ENCODE measurements at regions not wholly inside any gene's neighbourhood (a gene's known extent, or its start where the extent isn't known, plus 50 kb on each side); places are given as distances from the start of the nearest gene placed in this dataset.

DNA sequence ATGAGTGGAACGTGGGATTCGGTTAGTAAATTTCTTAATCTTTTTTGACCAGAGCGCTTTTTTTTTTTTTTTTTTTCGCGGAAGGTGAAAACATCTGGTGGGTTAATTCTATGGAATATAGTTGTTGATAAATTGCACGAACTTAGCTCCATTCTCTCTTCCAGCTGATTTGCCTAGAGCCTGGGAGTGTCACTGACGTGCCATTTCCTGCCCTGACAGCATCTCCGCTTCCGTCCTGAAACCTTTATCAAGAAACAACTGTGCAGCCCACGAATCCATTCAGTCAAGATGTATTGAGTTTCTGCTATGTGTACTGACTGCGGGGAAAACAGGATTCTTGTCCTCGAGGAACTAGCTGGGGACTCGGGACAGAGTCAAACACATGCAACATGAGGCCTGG, 59.5 kb upstream of the TGM3 start:
- H4K91ac ChIP-seq (ENCODE audit: low read depth, low read length, poor library complexity) = no peak overlapping the region
- WGBS, 2 donors (ENCODE audit: extremely low coverage in 2 of 2, insufficient read length in 2 of 2, insufficient replicate concordance in 1 of 2) = no CpG with 5 or more reads among the region's 13 CpGs
- no peak overlapping the region for H2BK5ac ChIP-seq (ENCODE audit: low read length)
- H3K9me3 ChIP-seq (replicated peaks in 1 of 2; ENCODE audit: control insufficient read depth in 2 of 2, insufficient read depth in 1 of 2, low read depth in 1 of 2, low read length in 2 of 2) = no peaks in the 10 kb centered on the region
- no peak overlapping the region for H4K8ac ChIP-seq (ENCODE audit: low read depth, low read length)
- H3K4ac ChIP-seq (ENCODE audit: low read length) = no peak overlapping the region
- H3K4me1 ChIP-seq (ENCODE audit: control insufficient read depth in 2 of 2, insufficient read depth in 1 of 2, low read depth in 1 of 2, low read length in 2 of 2) = peaks cover 12 to 33% of the 10 kb centered on the region in 2 donors
- no peak overlapping the region for H3K18ac ChIP-seq (ENCODE audit: low read length)
- H3K27ac ChIP-seq (replicated peaks; ENCODE audit: low read length) = no peak overlapping the region
- no peak overlapping the region for H2BK12ac ChIP-seq (ENCODE audit: low read length)
- peak overlapping the region; percentile 78 for H2AFZ ChIP-seq (ENCODE audit: low read length)
- no peaks in the 10 kb centered on the region for H3K36me3 ChIP-seq (replicated peaks in 1 of 2; ENCODE audit: control insufficient read depth in 2 of 2, insufficient read depth in 2 of 2, low read length in 2 of 2)
- H3K14ac ChIP-seq (ENCODE audit: low read length) = no peak overlapping the region
- H3K4me2 ChIP-seq (ENCODE audit: insufficient read depth, low read length, poor library complexity, severe bottlenecking) = no peak overlapping the region
- no peaks in the 10 kb centered on the region for H3K27me3 ChIP-seq (ENCODE audit: control insufficient read depth in 3 of 3, insufficient read depth in 3 of 3, low read depth in 1 of 3, low read length in 3 of 3)
- no peak overlapping the region for H2BK15ac ChIP-seq (ENCODE audit: low read length)
- H3K4me3 ChIP-seq (ENCODE audit: low read length in 2 of 2) = peak overlapping the region in 1 of 2 donors; percentile 35
- no peak overlapping the region for H2AK5ac ChIP-seq (ENCODE audit: low read depth, low read length)
- H2BK120ac ChIP-seq (ENCODE audit: low read depth, low read length) = no peak overlapping the region
- H3K79me1 ChIP-seq (ENCODE audit: low read depth, low read length) = no peaks in the 10 kb centered on the region
- no peak for DNase-seq (ENCODE audit: low spot score)
- H3K9ac ChIP-seq (ENCODE audit: low read depth, low read length, poor library complexity) = no peak overlapping the region
- H3K23ac ChIP-seq (ENCODE audit: low read depth, low read length, poor library complexity) = no peak overlapping the region

DNA sequence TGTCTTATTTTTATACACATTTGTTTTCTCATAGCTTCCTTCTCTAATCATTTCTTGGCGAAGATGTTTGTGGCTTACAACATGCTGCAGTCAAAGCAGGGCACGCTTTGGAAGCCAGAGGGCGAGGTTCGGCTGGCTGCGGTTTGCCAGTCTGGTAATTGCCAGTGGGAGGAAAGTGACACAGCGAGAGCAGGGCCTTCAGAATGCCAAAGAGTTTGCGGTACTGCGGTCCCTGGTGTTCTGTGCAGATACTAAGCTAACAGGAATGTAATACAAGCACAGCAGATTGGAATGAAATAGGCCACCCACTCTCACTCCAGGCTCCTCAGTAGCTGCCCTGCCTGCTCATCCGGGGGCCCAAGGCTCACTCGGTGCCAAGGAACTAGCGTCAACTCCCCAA, 58.7 kb upstream of the TGM3 start:
- no peak overlapping the region for H2BK5ac ChIP-seq (ENCODE audit: low read length)
- H2AFZ ChIP-seq (ENCODE audit: low read length) = peak overlapping the region; percentile 78
- no peak overlapping the region for H2BK12ac ChIP-seq (ENCODE audit: low read length)
- H3K23ac ChIP-seq (ENCODE audit: low read depth, low read length, poor library complexity) = no peak overlapping the region
- H4K8ac ChIP-seq (ENCODE audit: low read depth, low read length) = no peak overlapping the region
- no peaks in the 10 kb centered on the region for H3K9me3 ChIP-seq (replicated peaks in 1 of 2; ENCODE audit: control insufficient read depth in 2 of 2, insufficient read depth in 1 of 2, low read depth in 1 of 2, low read length in 2 of 2)
- no CpG with 5 or more reads among the region's 11 CpGs for WGBS, 2 donors (ENCODE audit: extremely low coverage in 2 of 2, insufficient read length in 2 of 2, insufficient replicate concordance in 1 of 2)
- DNase-seq (ENCODE audit: low spot score) = no peak
- H3K4me1 ChIP-seq (ENCODE audit: control insufficient read depth in 2 of 2, insufficient read depth in 1 of 2, low read depth in 1 of 2, low read length in 2 of 2) = peaks cover 12 to 33% of the 10 kb centered on the region in 2 donors
- no peak overlapping the region for H4K91ac ChIP-seq (ENCODE audit: low read depth, low read length, poor library complexity)
- no peak overlapping the region for H3K9ac ChIP-seq (ENCODE audit: low read depth, low read length, poor library complexity)
- no peak overlapping the region for H3K4me3 ChIP-seq (ENCODE audit: low read length in 2 of 2)
- H2BK120ac ChIP-seq (ENCODE audit: low read depth, low read length) = peak overlapping the region; percentile 14
- H3K14ac ChIP-seq (ENCODE audit: low read length) = no peak overlapping the region
- H3K27me3 ChIP-seq (ENCODE audit: control insufficient read depth in 3 of 3, insufficient read depth in 3 of 3, low read depth in 1 of 3, low read length in 3 of 3) = no peaks in the 10 kb centered on the region
- no peak overlapping the region for H3K27ac ChIP-seq (replicated peaks; ENCODE audit: low read length)
- H3K18ac ChIP-seq (ENCODE audit: low read length) = no peak overlapping the region
- no peaks in the 10 kb centered on the region for H3K36me3 ChIP-seq (replicated peaks in 1 of 2; ENCODE audit: control insufficient read depth in 2 of 2, insufficient read depth in 2 of 2, low read length in 2 of 2)
- peak overlapping the region; percentile 24 for H2AK5ac ChIP-seq (ENCODE audit: low read depth, low read length)
- no peak overlapping the region for H3K4me2 ChIP-seq (ENCODE audit: insufficient read depth, low read length, poor library complexity, severe bottlenecking)
- H3K4ac ChIP-seq (ENCODE audit: low read length) = no peak overlapping the region
- H3K79me1 ChIP-seq (ENCODE audit: low read depth, low read length) = no peaks in the 10 kb centered on the region
- no peak overlapping the region for H2BK15ac ChIP-seq (ENCODE audit: low read length)

DNA sequence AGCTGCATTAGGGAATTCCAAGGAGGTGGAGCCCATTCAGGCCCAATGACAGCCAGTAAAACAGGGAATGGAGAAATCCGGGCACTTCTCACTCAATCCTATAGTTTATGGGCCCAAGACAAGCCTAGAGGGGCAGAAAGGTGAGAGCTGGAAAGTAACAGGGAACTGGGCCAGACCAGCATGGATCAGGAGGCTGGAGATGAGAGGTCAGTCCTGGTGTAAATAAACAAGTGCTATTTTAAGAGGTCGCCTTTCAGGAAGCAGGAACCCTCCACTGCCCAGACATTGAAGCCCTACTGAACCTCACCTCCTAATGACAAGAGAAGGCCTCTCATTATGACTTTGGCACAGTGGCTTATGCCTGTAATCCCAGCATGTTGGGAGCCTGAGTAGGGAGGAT, 57.2 kb upstream of the TGM3 start:
- H3K18ac ChIP-seq (ENCODE audit: low read length) = no peak overlapping the region
- no peak for DNase-seq (ENCODE audit: low spot score)
- no CpG with 5 or more reads among the region's 2 CpGs for WGBS, 2 donors (ENCODE audit: extremely low coverage in 2 of 2, insufficient read length in 2 of 2, insufficient replicate concordance in 1 of 2)

DNA sequence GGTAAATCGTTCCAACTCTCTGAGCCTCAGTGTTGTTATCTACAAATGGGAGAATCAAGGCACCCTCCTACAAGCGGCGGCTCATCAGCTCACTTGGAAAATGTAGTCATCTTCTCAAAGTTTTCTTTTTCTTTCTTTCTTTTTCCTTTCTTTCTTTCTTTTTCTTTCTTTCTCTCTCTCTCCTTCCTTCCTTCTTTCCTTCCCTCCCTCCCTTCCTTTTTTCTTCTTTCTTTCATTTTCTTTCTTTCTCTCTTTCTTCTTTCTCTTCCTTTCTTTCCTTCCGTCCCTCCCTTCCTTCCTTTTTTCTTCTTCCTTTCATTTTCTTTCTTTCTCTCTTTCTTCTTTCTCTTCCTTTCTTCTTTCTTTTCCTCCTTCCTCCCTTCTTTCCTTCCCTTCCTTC, 55.0 kb upstream of the TGM3 start:
- Histone ChIP-seq H3K23ac (ENCODE audit: low read depth, low read length, poor library complexity) (no peak overlapping the region), H4K8ac (ENCODE audit: low read depth, low read length) (no peak overlapping the region), H2AFZ (ENCODE audit: low read length) (no peak overlapping the region), H3K18ac (ENCODE audit: low read length) (no peak overlapping the region), H2AK5ac (ENCODE audit: low read depth, low read length) (no peak overlapping the region), H2BK12ac (ENCODE audit: low read length) (no peak overlapping the region), H3K9ac (ENCODE audit: low read depth, low read length, poor library complexity) (no peak overlapping the region), H3K79me1 (ENCODE audit: low read depth, low read length) (no peaks in the 10 kb centered on the region), H3K4me1 (ENCODE audit: control insufficient read depth in 2 of 2, insufficient read depth in 1 of 2, low read depth in 1 of 2, low read length in 2 of 2) (peaks cover 19 to 34% of the 10 kb centered on the region in 2 donors), H2BK15ac (ENCODE audit: low read length) (no peak overlapping the region), H3K4me2 (ENCODE audit: insufficient read depth, low read length, poor library complexity, severe bottlenecking) (no peak overlapping the region), H4K91ac (ENCODE audit: low read depth, low read length, poor library complexity) (no peak overlapping the region), H3K4me3 (ENCODE audit: low read length in 2 of 2) (no peak overlapping the region), H3K36me3 (replicated peaks in 1 of 2; ENCODE audit: control insufficient read depth in 2 of 2, insufficient read depth in 2 of 2, low read length in 2 of 2) (no peaks in the 10 kb centered on the region), H3K4ac (ENCODE audit: low read length) (no peak overlapping the region), H2BK5ac (ENCODE audit: low read length) (no peak overlapping the region), H3K9me3 (replicated peaks in 1 of 2; ENCODE audit: control insufficient read depth in 2 of 2, insufficient read depth in 1 of 2, low read depth in 1 of 2, low read length in 2 of 2) (no peaks in the 10 kb centered on the region), H2BK120ac (ENCODE audit: low read depth, low read length) (no peak overlapping the region), H3K14ac (ENCODE audit: low read length) (no peak overlapping the region), H3K27ac (replicated peaks; ENCODE audit: low read length) (no peak overlapping the region), H3K27me3 (ENCODE audit: control insufficient read depth in 3 of 3, insufficient read depth in 3 of 3, low read depth in 1 of 3, low read length in 3 of 3) (no peaks in the 10 kb centered on the region)
- no peak for DNase-seq (ENCODE audit: low spot score)
- no CpG with 5 or more reads among the region's 4 CpGs for WGBS, 2 donors (ENCODE audit: extremely low coverage in 2 of 2, insufficient read length in 2 of 2, insufficient replicate concordance in 1 of 2)

More for the DNA sequence above, 57.2 kb upstream of the TGM3 start:
- Histone ChIP-seq H3K4me2 (ENCODE audit: insufficient read depth, low read length, poor library complexity, severe bottlenecking) (no peak overlapping the region), H3K23ac (ENCODE audit: low read depth, low read length, poor library complexity) (no peak overlapping the region), H3K14ac (ENCODE audit: low read length) (no peak overlapping the region), H2BK120ac (ENCODE audit: low read depth, low read length) (no peak overlapping the region), H3K4me3 (ENCODE audit: low read length in 2 of 2) (no peak overlapping the region), H2BK15ac (ENCODE audit: low read length) (no peak overlapping the region), H3K4me1 (ENCODE audit: control insufficient read depth in 2 of 2, insufficient read depth in 1 of 2, low read depth in 1 of 2, low read length in 2 of 2) (peaks cover 13 to 33% of the 10 kb centered on the region in 2 donors), H3K9me3 (replicated peaks in 1 of 2; ENCODE audit: control insufficient read depth in 2 of 2, insufficient read depth in 1 of 2, low read depth in 1 of 2, low read length in 2 of 2) (no peaks in the 10 kb centered on the region), H2AK5ac (ENCODE audit: low read depth, low read length) (no peak overlapping the region), H2BK12ac (ENCODE audit: low read length) (no peak overlapping the region), H3K27ac (replicated peaks; ENCODE audit: low read length) (no peak overlapping the region), H3K79me1 (ENCODE audit: low read depth, low read length) (no peaks in the 10 kb centered on the region), H2BK5ac (ENCODE audit: low read length) (no peak overlapping the region), H4K91ac (ENCODE audit: low read depth, low read length, poor library complexity) (no peak overlapping the region), H4K8ac (ENCODE audit: low read depth, low read length) (no peak overlapping the region), H3K27me3 (ENCODE audit: control insufficient read depth in 3 of 3, insufficient read depth in 3 of 3, low read depth in 1 of 3, low read length in 3 of 3) (no peaks in the 10 kb centered on the region), H2AFZ (ENCODE audit: low read length) (no peak overlapping the region), H3K9ac (ENCODE audit: low read depth, low read length, poor library complexity) (no peak overlapping the region), H3K36me3 (replicated peaks in 1 of 2; ENCODE audit: control insufficient read depth in 2 of 2, insufficient read depth in 2 of 2, low read length in 2 of 2) (no peaks in the 10 kb centered on the region), H3K4ac (ENCODE audit: low read length) (no peak overlapping the region)

Data from neuronal stem cell (in vitro differentiated cells).